ENCODE measurements at regions not wholly inside any gene's neighbourhood (a gene's known extent, or its start where the extent isn't known, plus 50 kb on each side); places are given as distances from the start of the nearest gene placed in this dataset.

DNA sequence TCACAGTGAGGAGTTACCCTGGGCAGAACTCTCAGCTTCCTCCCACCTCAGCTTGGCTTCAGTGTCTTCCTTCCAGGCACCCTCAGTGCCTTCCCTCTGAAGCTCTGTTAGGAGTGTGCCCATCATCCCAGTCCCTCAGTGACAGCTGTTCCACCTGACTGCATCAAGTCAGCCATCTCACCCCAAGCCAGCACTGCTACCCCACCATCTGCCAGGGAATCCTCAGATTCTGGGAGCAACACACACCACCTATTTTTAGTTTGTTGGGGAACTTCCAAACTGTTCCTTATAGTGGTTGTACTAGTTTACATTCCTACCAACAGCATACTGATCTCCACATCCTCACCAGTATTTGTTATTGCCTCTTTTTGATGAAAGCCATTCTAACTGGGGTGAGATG, 182.9 kb downstream of the RELL1 start:
- no peak for DNase-seq (ENCODE audit: low read depth in 4 of 6, low spot score in 6 of 6)

DNA sequence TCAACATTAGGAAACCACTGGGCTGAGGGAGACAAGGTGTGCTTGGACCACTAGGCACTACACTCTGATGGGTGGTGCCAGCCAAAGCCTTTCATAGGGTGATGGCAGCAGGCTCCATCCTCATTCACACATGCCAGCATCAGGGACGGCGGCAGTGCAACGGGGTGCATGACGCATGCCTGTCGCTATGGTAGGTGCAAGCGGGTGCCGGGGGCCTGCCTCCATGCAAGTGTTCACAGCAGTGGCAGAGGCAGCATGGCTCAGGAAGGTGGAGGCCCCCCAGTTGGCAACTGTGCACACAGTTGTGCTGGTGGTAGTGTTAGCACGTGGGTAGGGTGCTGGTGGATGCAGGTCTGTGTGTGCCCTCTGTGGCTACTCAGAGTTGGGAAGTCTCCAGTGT, 184.1 kb downstream of the RELL1 start:
- Histone ChIP-seq H3K27me3 (ENCODE audit: control insufficient read depth, insufficient read depth, low read length) (no peaks in the 10 kb centered on the region), H3K4me1 (ENCODE audit: control insufficient read depth, insufficient read depth, low read length) (no peaks in the 10 kb centered on the region)
- WGBS (ENCODE audit: insufficient coverage): 96% methylated on average over 7 of the region's 8 CpGs

More for the DNA sequence above, 182.9 kb downstream of the RELL1 start:
- Histone ChIP-seq H3K27ac (ENCODE audit: low read depth, low read length) (no peak overlapping the region), H3K9me3 (ENCODE audit: control insufficient read depth, insufficient read depth, low read length) (peaks cover 2% of the 10 kb centered on the region), H3K27me3 (ENCODE audit: control insufficient read depth, insufficient read depth, low read length) (no peaks in the 10 kb centered on the region), H3K4me1 (ENCODE audit: control insufficient read depth, insufficient read depth, low read length) (no peaks in the 10 kb centered on the region), H3K36me3 (ENCODE audit: control insufficient read depth, insufficient read depth, low read length) (no peaks in the 10 kb centered on the region), H3K4me3 (ENCODE audit: low read depth, low read length) (no peak overlapping the region)

More for the DNA sequence above, 184.1 kb downstream of the RELL1 start:
- H3K4me3 ChIP-seq (ENCODE audit: low read depth, low read length): no peak overlapping the region
- no peak for DNase-seq (ENCODE audit: low read depth in 4 of 6, low spot score in 6 of 6)
- H3K36me3 ChIP-seq (ENCODE audit: control insufficient read depth, insufficient read depth, low read length): no peaks in the 10 kb centered on the region
- no peak overlapping the region for H3K27ac ChIP-seq (ENCODE audit: low read depth, low read length)
- H3K9me3 ChIP-seq (ENCODE audit: control insufficient read depth, insufficient read depth, low read length): peaks cover 2% of the 10 kb centered on the region

Data from spinal cord (tissue), 9 donors.